Uterus (tissue), 2 donors: ENCODE measurements at regions not wholly inside any gene's neighbourhood (a gene's known extent, or its start where the extent isn't known, plus 50 kb on each side); places are given as distances from the start of the nearest gene placed in this dataset.

Experiments
- POLR2A ChIP-seq, 2 donors: fragments of 450-650 bp; IDR thresholded peaks; one replicate each; pipeline ENCODE4 v1.6.1; 2016; ENCODE audit warnings: antibody characterized with exemption in 2 of 2, mild to moderate bottlenecking in 1 of 2, moderate library complexity in 1 of 2
- TF ChIP-seq, protein P1 (sequence below), 4 experiments: fragments of 200-600 bp in 2 of 4; fragments of 450-650 bp in 2 of 4; sonication (generic) in 2 of 4; IDR thresholded peaks; one replicate each; pipeline ENCODE4 v1.5.1; 2016 to 2019; ENCODE audit warnings: antibody characterized with exemption in 4 of 4, mild to moderate bottlenecking in 2 of 4, moderate library complexity in 1 of 4

DNA sequence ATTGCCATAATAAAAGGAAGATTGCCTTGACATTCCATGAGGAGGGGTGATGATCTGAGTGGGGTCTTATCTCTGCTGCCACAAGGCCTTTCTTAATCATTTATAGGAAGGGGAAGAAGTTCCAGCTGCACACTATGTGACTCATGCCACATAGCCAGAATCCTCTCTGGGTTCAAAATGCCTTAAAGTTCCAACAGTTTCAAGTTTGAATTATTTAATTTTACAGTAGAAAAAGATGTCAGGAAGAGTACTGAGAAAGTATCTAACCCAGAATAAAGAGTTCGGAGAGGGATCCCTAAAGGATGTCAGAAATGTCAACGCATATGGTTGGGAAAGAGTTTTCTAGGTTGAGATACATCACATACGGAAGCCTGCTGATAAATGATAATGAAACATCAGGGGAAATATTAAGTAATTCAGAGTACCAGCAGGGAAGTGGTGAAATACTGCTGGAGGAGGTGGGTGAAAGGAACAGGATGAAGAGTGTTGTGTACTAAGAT lies 999.9 kb downstream of the TSN start:
- TF ChIP-seq, protein P1, sequence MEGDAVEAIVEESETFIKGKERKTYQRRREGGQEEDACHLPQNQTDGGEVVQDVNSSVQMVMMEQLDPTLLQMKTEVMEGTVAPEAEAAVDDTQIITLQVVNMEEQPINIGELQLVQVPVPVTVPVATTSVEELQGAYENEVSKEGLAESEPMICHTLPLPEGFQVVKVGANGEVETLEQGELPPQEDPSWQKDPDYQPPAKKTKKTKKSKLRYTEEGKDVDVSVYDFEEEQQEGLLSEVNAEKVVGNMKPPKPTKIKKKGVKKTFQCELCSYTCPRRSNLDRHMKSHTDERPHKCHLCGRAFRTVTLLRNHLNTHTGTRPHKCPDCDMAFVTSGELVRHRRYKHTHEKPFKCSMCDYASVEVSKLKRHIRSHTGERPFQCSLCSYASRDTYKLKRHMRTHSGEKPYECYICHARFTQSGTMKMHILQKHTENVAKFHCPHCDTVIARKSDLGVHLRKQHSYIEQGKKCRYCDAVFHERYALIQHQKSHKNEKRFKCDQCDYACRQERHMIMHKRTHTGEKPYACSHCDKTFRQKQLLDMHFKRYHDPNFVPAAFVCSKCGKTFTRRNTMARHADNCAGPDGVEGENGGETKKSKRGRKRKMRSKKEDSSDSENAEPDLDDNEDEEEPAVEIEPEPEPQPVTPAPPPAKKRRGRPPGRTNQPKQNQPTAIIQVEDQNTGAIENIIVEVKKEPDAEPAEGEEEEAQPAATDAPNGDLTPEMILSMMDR (IDR thresholded peaks at IDR 0.05) = no peak
- no peak for TF ChIP-seq POLR2A (IDR thresholded peaks at IDR 0.05)
